Lower lobe of right lung (tissue), 2 donors: ENCODE measurements at regions not wholly inside any gene's neighbourhood (a gene's known extent, or its start where the extent isn't known, plus 50 kb on each side); places are given as distances from the start of the nearest gene placed in this dataset.

Experiments used
- ATAC-seq, 2 donors: fragments of 200-7000 bp; cut with Tn5 transposase; one replicate each; pipeline ENCODE4 v1.9.1; 2020 to 2022; ENCODE audit warnings: mild to moderate bottlenecking in 2 of 2, moderate library complexity in 2 of 2
- DNase-seq: peaks from one replicate; pipeline ENCODE4 v3.0.0-alpha.2; 2020
- H3K27ac ChIP-seq: fragments of 200-600 bp; one replicate; pipeline ENCODE4 v1.8.0; 2022
- H3K27me3 ChIP-seq: fragments of 200-600 bp; one replicate; pipeline ENCODE4 v1.8.0; 2022; ENCODE audit warnings: low read depth
- H3K36me3 ChIP-seq: fragments of 200-600 bp; one replicate; pipeline ENCODE4 v1.8.0; 2022; ENCODE audit warnings: mild to moderate bottlenecking
- H3K4me1 ChIP-seq: fragments of 200-600 bp; one replicate; pipeline ENCODE4 v1.8.0; 2022
- H3K4me3 ChIP-seq: fragments of 200-600 bp; one replicate; pipeline ENCODE4 v1.8.0; 2022; ENCODE audit warnings: mild to moderate bottlenecking
- H3K9me3 ChIP-seq: fragments of 200-600 bp; one replicate; pipeline ENCODE4 v1.8.0; 2022
- CTCF ChIP-seq: fragments of 200-600 bp; IDR thresholded peaks from one replicate; pipeline ENCODE4 v1.8.0; 2022; ENCODE audit warnings: antibody characterized with exemption, mild to moderate bottlenecking
- intact Hi-C: fragments of 100-400 bp; cut with DNase I; formaldehyde crosslinking; loops from one replicate; pipeline ENCODE4 v1.11.0; 2022
- donor health status: DM: no; HTN: yes; CAD: no; lungs with severe emphysema.

- ATAC-seq (no peak), DNase-seq (no peak)
- Histone ChIP-seq H3K9me3 (no peaks in the 10 kb centered on the region), H3K4me3 (no peak overlapping the region), H3K27me3 (no peaks in the 10 kb centered on the region), H3K4me1 (no peaks in the 10 kb centered on the region), H3K27ac (no peak overlapping the region), H3K36me3 (no peaks in the 10 kb centered on the region)
- intact Hi-C loops = no loop called here
- TF ChIP-seq CTCF = no peak
Measured at GRCh38 chr13:109368230-109368629, 418.2 kb downstream of the IRS2 start.

- no peaks in the 10 kb centered on the region for H3K27me3 ChIP-seq
- H3K36me3 ChIP-seq = no peaks in the 10 kb centered on the region
- no peaks in the 10 kb centered on the region for H3K4me1 ChIP-seq
- H3K4me3 ChIP-seq = no peak overlapping the region
- DNase-seq = no peak
- no peak overlapping the region for H3K27ac ChIP-seq
- no peak for ATAC-seq
- H3K9me3 ChIP-seq = no peaks in the 10 kb centered on the region
- intact Hi-C loops = no loop called here
- TF ChIP-seq CTCF = no peak
Measured at GRCh38 chr13:109366525-109366924, 419.9 kb downstream of the IRS2 start.

- no peaks in the 10 kb centered on the region for H3K36me3 ChIP-seq
- no peaks in the 10 kb centered on the region for H3K9me3 ChIP-seq
- TF ChIP-seq CTCF = no peak
- H3K27me3 ChIP-seq = no peaks in the 10 kb centered on the region
- no peak overlapping the region for H3K27ac ChIP-seq
- no peaks in the 10 kb centered on the region for H3K4me1 ChIP-seq
- intact Hi-C loops = no loop called here
- DNase-seq (no peak), ATAC-seq (no peak)
- H3K4me3 ChIP-seq = no peak overlapping the region
Measured at GRCh38 chr13:109363431-109363830, 423.0 kb downstream of the IRS2 start.

GRCh38 chr13:109362616-109363015 lies 423.8 kb downstream of the IRS2 start:
- no peak for DNase-seq
- H3K4me1 ChIP-seq = no peaks in the 10 kb centered on the region
- TF ChIP-seq CTCF = no peak
- intact Hi-C loops = no loop called here
- ATAC-seq = no peak
- H3K4me3 ChIP-seq = no peak overlapping the region
- H3K36me3 ChIP-seq = no peaks in the 10 kb centered on the region
- H3K27ac ChIP-seq = no peak overlapping the region
- no peaks in the 10 kb centered on the region for H3K27me3 ChIP-seq
- H3K9me3 ChIP-seq = no peaks in the 10 kb centered on the region

- no peak overlapping the region for H3K27ac ChIP-seq
- H3K9me3 ChIP-seq = no peaks in the 10 kb centered on the region
- intact Hi-C loops = no loop called here
- no peak overlapping the region for H3K4me3 ChIP-seq
- no peaks in the 10 kb centered on the region for H3K36me3 ChIP-seq
- H3K4me1 ChIP-seq = no peaks in the 10 kb centered on the region
- DNase-seq (peak; percentile 56), ATAC-seq (peak in 1 of 2 donors; percentile 68)
- TF ChIP-seq CTCF = no peak
- H3K27me3 ChIP-seq = no peaks in the 10 kb centered on the region
Measured at GRCh38 chr13:109361562-109362289, 424.7 kb downstream of the IRS2 start.
